ENCODE measurements at regions not wholly inside any gene's neighbourhood (a gene's known extent, or its start where the extent isn't known, plus 50 kb on each side); places are given as distances from the start of the nearest gene placed in this dataset.

DNA sequence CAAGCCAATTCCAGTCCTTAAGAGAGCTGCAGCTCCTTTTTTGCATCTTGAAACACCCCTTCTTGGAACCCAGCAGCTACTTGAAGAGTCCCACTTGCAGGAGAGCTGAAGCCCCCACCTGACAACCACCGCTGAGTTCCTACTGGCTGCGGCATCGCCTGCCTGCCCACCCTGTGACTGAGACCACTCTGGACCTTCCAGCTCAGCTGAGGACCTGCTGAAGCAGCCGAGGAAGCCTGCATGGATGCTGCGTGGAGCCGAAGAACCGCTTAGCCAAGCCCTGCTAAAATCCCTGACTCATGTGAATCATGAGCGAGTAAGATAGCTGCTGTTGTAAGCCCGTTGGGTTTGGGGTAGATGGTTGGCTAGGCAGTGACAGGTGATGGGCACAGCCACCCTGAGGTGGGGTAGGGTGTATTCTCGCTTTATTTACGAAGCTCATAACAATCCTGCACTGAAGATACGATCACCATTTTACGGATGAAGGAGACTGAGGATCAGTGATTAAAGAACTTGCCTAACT, 78.4 kb downstream of the INHBB start:
- H3K4me2 ChIP-seq (replicated peaks; ENCODE audit: low read depth, low read length, poor library complexity, severe bottlenecking), result no peak overlapping the region
- intact Hi-C loops (cut with micrococcal nuclease), result no loop called here
- H3K4me3 Mint-ChIP-seq, result no peak overlapping the region
- no peaks in the 10 kb centered on the region for H3K36me3 ChIP-seq (replicated peaks in 1 of 2; ENCODE audit: control extremely low read depth in 1 of 2, control insufficient read depth in 1 of 2, extremely low read depth in 1 of 2, insufficient read depth in 2 of 2, low read length in 1 of 2)
- H3K9ac ChIP-seq (ENCODE audit: low read length), result no peak overlapping the region
- POLR2A ChIA-PET, result no interaction called here
- no peaks in the 10 kb centered on the region for H3K9me3 Mint-ChIP-seq (ENCODE audit: insufficient read depth)
- no peak overlapping the region for H3K27ac ChIP-seq (ENCODE audit: low read length in 2 of 2)
- H3K79me2 ChIP-seq (ENCODE audit: control insufficient read depth, insufficient read depth, low read length), result no peaks in the 10 kb centered on the region
- no peak overlapping the region for H2AFZ ChIP-seq (ENCODE audit: insufficient read depth, low read depth, low read length, poor library complexity, severe bottlenecking)
- no peaks in the 10 kb centered on the region for H3K4me1 Mint-ChIP-seq
- no peak for TF ChIP-seq EZH2 (IDR thresholded peaks at IDR 0.05; ENCODE audit: borderline replicate concordance, insufficient read depth, low read depth, low read length, poor library complexity, severe bottlenecking)
- TF ChIP-seq, protein P1, sequence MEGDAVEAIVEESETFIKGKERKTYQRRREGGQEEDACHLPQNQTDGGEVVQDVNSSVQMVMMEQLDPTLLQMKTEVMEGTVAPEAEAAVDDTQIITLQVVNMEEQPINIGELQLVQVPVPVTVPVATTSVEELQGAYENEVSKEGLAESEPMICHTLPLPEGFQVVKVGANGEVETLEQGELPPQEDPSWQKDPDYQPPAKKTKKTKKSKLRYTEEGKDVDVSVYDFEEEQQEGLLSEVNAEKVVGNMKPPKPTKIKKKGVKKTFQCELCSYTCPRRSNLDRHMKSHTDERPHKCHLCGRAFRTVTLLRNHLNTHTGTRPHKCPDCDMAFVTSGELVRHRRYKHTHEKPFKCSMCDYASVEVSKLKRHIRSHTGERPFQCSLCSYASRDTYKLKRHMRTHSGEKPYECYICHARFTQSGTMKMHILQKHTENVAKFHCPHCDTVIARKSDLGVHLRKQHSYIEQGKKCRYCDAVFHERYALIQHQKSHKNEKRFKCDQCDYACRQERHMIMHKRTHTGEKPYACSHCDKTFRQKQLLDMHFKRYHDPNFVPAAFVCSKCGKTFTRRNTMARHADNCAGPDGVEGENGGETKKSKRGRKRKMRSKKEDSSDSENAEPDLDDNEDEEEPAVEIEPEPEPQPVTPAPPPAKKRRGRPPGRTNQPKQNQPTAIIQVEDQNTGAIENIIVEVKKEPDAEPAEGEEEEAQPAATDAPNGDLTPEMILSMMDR (IDR thresholded peaks at IDR 0.05), result no peak
- no peak for ATAC-seq (ENCODE audit: low read depth)
- H3K27me3 ChIP-seq (replicated peaks in 1 of 4; ENCODE audit: control extremely low read depth in 1 of 4, control insufficient read depth in 3 of 4, insufficient read depth in 4 of 4, low read length in 3 of 4), result peaks cover 0 to under 1% (median 0%) of the 10 kb centered on the region in 4 experiments
- no peaks in the 10 kb centered on the region for H4K20me1 ChIP-seq (ENCODE audit: control insufficient read depth, insufficient read depth, low read length, poor library complexity, severe bottlenecking)
- no peaks in the 10 kb centered on the region for H3K4me1 ChIP-seq (ENCODE audit: control insufficient read depth in 2 of 2, insufficient read depth in 2 of 2, low read length in 2 of 2)
- H3K9me3 ChIP-seq (ENCODE audit: control extremely low read depth in 1 of 3, control insufficient read depth in 2 of 3, insufficient read depth in 1 of 3, low read length in 2 of 3), result no peaks in the 10 kb centered on the region
- H3K27ac Mint-ChIP-seq, result no peak overlapping the region
- DNase-seq, result no peak
- 92% methylated on average over 13 of the region's 13 CpGs for WGBS (ENCODE audit: insufficient coverage)
- peaks cover 37% of the 10 kb centered on the region for H3K27me3 Mint-ChIP-seq
- CTCF ChIA-PET, result no interaction called here
- H3K4me3 ChIP-seq (ENCODE audit: control extremely low read depth in 1 of 5, extremely low read depth in 1 of 5, insufficient read depth in 1 of 5, low read depth in 2 of 5, low read length in 4 of 5), result no peak overlapping the region

DNA sequence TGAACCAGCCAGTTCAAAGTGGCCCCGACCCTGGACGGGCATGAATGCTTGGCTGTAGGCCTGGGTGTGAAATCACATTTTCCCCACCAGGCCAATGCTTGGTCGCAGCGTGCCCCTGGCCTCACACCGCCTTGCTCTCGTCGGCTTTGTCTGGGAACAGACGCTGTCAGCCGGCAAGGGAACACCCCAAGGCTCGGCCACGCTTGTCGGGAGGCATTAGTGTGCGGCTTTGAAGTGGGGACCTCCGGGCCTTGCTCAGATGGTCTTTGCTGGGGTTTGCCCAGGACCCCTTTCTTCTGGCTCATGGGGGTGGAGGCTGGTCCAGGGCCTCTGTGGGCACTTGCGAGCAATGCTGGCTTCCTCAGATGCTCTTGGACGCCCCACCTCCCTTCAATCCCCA, 79.1 kb downstream of the INHBB start:
- WGBS (ENCODE audit: insufficient coverage), result 93% methylated on average over 15 of the region's 16 CpGs
- Mint-ChIP-seq H3K9me3 (ENCODE audit: insufficient read depth) (no peaks in the 10 kb centered on the region), H3K27me3 (peaks cover 35% of the 10 kb centered on the region), H3K27ac (no peak overlapping the region), H3K4me3 (no peak overlapping the region), H3K4me1 (no peaks in the 10 kb centered on the region)
- no peak overlapping the region for H3K4me3 ChIP-seq (ENCODE audit: control extremely low read depth in 1 of 5, extremely low read depth in 1 of 5, insufficient read depth in 1 of 5, low read depth in 2 of 5, low read length in 4 of 5)
- CTCF ChIA-PET, result no interaction called here
- POLR2A ChIA-PET, result no interaction called here
- no peak for ATAC-seq (ENCODE audit: low read depth)
- no peak for DNase-seq
- no peaks in the 10 kb centered on the region for H3K36me3 ChIP-seq (replicated peaks in 1 of 2; ENCODE audit: control extremely low read depth in 1 of 2, control insufficient read depth in 1 of 2, extremely low read depth in 1 of 2, insufficient read depth in 2 of 2, low read length in 1 of 2)
- H4K20me1 ChIP-seq (ENCODE audit: control insufficient read depth, insufficient read depth, low read length, poor library complexity, severe bottlenecking), result no peaks in the 10 kb centered on the region
- H3K27ac ChIP-seq (ENCODE audit: low read length in 2 of 2), result no peak overlapping the region
- H3K9me3 ChIP-seq (ENCODE audit: control extremely low read depth in 1 of 3, control insufficient read depth in 2 of 3, insufficient read depth in 1 of 3, low read length in 2 of 3), result no peaks in the 10 kb centered on the region
- no peak overlapping the region for H3K4me2 ChIP-seq (replicated peaks; ENCODE audit: low read depth, low read length, poor library complexity, severe bottlenecking)
- H2AFZ ChIP-seq (ENCODE audit: insufficient read depth, low read depth, low read length, poor library complexity, severe bottlenecking), result no peak overlapping the region
- H3K27me3 ChIP-seq (replicated peaks in 1 of 4; ENCODE audit: control extremely low read depth in 1 of 4, control insufficient read depth in 3 of 4, insufficient read depth in 4 of 4, low read length in 3 of 4), result peaks cover 0 to 2% (median 0%) of the 10 kb centered on the region in 4 experiments
- H3K79me2 ChIP-seq (ENCODE audit: control insufficient read depth, insufficient read depth, low read length), result no peaks in the 10 kb centered on the region
- no peaks in the 10 kb centered on the region for H3K4me1 ChIP-seq (ENCODE audit: control insufficient read depth in 2 of 2, insufficient read depth in 2 of 2, low read length in 2 of 2)
- intact Hi-C loops (cut with micrococcal nuclease), result no loop called here
- TF ChIP-seq, protein P1 (IDR thresholded peaks at IDR 0.05), result no peak
- no peak for TF ChIP-seq EZH2 (IDR thresholded peaks at IDR 0.05; ENCODE audit: borderline replicate concordance, insufficient read depth, low read depth, low read length, poor library complexity, severe bottlenecking)
- H3K9ac ChIP-seq (ENCODE audit: low read length), result no peak overlapping the region

All from B cell (primary cell).